ENCODE measurements at regions not wholly inside any gene's neighbourhood (a gene's known extent, or its start where the extent isn't known, plus 50 kb on each side); places are given as distances from the start of the nearest gene placed in this dataset.
"Not testable (repeated sequence)": the region's sequence is repeated elsewhere in the genome, so short reads cannot be mapped to it uniquely, and the experiment has no call there.

DNA sequence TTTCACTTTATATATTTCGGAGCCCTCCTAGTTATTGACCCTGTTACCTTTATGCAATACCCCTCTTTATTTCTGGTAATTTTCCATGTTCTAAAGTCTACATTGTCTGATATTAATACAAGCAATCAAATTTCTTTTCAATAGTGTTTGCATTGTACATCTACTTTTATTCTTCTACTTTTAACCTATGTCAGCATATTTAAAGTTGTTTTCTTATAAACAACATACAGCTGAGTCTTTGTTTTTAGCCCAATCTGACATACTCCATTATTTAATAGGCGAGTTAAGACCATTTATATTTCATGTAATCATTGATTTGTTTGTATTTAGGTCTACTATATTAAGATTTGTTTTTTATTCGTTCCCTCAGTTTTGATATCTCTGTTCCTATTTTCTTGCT, 108.5 kb upstream of the SPACA7 start:
- no peak overlapping the region for H3K4me3 ChIP-seq (ENCODE audit: low read depth, low read length)
- no peak for DNase-seq (ENCODE audit: low read depth)
- TF ChIP-seq, protein P1, sequence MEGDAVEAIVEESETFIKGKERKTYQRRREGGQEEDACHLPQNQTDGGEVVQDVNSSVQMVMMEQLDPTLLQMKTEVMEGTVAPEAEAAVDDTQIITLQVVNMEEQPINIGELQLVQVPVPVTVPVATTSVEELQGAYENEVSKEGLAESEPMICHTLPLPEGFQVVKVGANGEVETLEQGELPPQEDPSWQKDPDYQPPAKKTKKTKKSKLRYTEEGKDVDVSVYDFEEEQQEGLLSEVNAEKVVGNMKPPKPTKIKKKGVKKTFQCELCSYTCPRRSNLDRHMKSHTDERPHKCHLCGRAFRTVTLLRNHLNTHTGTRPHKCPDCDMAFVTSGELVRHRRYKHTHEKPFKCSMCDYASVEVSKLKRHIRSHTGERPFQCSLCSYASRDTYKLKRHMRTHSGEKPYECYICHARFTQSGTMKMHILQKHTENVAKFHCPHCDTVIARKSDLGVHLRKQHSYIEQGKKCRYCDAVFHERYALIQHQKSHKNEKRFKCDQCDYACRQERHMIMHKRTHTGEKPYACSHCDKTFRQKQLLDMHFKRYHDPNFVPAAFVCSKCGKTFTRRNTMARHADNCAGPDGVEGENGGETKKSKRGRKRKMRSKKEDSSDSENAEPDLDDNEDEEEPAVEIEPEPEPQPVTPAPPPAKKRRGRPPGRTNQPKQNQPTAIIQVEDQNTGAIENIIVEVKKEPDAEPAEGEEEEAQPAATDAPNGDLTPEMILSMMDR (IDR thresholded peaks at IDR 0.05; ENCODE audit: low read depth, low read length) = no peak
- TF ChIP-seq POLR2A (IDR thresholded peaks at IDR 0.05; ENCODE audit: extremely low read depth, insufficient read length) = no peak
- no peak for TF ChIP-seq MYC (IDR thresholded peaks at IDR 0.05; ENCODE audit: low read depth, low read length)
- TF ChIP-seq, protein P2, sequence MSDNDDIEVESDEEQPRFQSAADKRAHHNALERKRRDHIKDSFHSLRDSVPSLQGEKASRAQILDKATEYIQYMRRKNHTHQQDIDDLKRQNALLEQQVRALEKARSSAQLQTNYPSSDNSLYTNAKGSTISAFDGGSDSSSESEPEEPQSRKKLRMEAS (IDR thresholded peaks at IDR 0.05; ENCODE audit: low read depth, low read length) = no peak

DNA sequence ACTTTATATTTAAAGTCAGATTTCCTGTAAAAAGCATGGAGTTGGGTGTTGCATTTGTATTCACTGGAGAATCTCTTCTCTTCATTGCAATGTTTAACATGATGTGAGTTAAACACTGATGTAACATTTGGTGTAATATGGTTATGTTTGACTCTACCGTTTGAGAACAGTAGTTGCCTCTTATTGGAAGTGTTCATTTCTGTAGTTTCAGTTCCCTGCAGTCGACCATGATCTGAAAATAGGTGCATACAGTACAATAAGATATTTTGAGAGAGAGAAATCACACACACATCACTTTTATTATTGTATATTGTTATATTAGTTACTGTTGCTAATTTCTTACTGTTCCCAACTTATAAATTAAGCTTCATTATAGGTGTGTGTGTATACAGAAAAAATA, 105.2 kb upstream of the SPACA7 start:
- DNase-seq (ENCODE audit: low read depth) = no peak
- no peak overlapping the region for H3K4me3 ChIP-seq (ENCODE audit: low read depth, low read length)
- TF ChIP-seq POLR2A (IDR thresholded peaks at IDR 0.05; ENCODE audit: extremely low read depth, insufficient read length) (no peak), MYC (IDR thresholded peaks at IDR 0.05; ENCODE audit: low read depth, low read length) (no peak)
- TF ChIP-seq, protein P1 (IDR thresholded peaks at IDR 0.05; ENCODE audit: low read depth, low read length) = no peak
- TF ChIP-seq, protein P2 (IDR thresholded peaks at IDR 0.05; ENCODE audit: low read depth, low read length) = no peak

DNA sequence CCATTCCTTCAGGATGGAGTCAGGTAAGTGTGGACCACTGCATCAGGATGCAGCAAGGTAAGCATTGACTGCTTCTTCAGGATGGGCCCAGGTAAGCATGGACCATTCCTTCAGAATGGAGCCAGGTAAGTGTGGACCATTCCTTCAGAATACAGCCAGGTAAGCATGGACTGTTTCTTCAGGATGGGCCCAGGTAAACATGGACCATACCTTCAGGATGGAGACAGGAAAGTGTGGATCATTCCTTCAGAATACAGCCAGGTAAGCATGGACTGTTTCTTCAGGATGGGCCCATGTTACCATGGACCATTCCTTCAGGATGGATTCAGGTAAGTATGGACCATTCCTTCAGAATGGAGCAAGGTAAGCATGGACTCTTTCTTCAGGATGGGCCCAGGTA, 89.4 kb upstream of the SPACA7 start:
- not testable (repeated sequence) for H3K4me3 ChIP-seq (ENCODE audit: low read depth, low read length); DNase-seq (ENCODE audit: low read depth)

DNA sequence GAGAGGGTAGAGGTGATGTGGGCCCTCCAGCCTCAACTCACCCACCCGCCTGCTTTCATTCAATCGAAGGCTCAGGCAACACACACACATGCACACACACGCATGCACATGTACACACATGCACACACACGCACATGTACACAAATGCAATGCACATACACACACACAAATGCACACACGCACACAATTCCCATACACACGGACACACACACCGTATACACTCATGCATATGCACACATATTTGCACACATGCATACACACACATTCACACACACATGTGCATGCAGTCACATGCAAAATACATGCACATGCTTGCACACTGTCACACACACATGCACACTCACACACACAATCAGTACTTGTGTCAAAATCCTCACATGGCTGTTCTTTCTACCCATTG, 55.9 kb upstream of the SPACA7 start:
- no peak for TF ChIP-seq POLR2A (IDR thresholded peaks at IDR 0.05; ENCODE audit: extremely low read depth, insufficient read length)
- TF ChIP-seq, protein P2 (IDR thresholded peaks at IDR 0.05; ENCODE audit: low read depth, low read length) = no peak
- DNase-seq (ENCODE audit: low read depth) = no peak
- no peak overlapping the region for H3K4me3 ChIP-seq (ENCODE audit: low read depth, low read length)

DNA sequence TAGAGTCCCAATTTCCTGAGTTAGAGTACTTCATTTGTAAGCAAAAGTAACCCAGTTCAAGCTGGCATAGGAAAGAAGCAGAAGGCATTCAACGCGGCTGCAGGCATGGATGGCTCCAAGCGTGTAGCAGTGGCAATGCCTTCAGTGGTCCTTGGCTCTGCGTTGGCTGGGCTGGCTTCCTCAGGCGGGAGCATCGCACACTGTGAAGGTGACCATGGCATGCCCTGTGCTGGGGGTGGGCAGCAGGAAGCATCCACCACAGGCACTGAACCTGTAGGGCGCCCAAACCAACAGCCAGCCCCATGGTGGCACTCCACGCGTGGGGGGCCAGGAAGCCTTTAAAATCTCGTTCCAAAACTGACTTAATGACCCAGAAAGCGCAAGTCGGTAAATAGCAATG, 53.6 kb upstream of the SPACA7 start:
- no peak for DNase-seq (ENCODE audit: low read depth)
- TF ChIP-seq, protein P1 (IDR thresholded peaks at IDR 0.05; ENCODE audit: low read depth, low read length) = no peak
- H3K4me3 ChIP-seq (ENCODE audit: low read depth, low read length) = no peak overlapping the region

DNA sequence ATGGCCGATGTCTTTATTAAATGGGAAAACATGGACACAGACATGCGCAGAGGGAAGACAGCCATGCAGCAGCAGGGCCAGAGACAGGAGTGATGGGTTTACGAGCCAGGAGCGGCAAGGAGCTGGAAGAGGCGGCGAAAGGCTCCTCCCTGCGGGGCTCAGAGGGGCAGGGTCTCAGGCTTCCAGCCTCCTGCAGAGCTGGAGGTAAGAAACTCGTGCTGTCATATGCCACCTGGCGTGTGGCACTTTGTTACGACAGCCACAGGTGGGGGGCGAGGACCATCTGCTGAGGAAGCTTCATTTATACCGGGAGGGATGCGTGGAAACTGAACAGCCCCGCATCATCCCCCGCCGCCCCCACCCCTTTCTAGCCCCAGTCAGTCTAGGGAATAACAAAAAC, 52.0 kb upstream of the SPACA7 start:
- no peak overlapping the region for H3K4me3 ChIP-seq (ENCODE audit: low read depth, low read length)
- TF ChIP-seq, protein P1 (IDR thresholded peaks at IDR 0.05; ENCODE audit: low read depth, low read length) = no peak
- TF ChIP-seq, protein P2 (IDR thresholded peaks at IDR 0.05; ENCODE audit: low read depth, low read length) = no peak
- TF ChIP-seq MYC (IDR thresholded peaks at IDR 0.05; ENCODE audit: low read depth, low read length) (no peak), POLR2A (IDR thresholded peaks at IDR 0.05; ENCODE audit: extremely low read depth, insufficient read length) (no peak)
- DNase-seq (ENCODE audit: low read depth) = no peak

DNA sequence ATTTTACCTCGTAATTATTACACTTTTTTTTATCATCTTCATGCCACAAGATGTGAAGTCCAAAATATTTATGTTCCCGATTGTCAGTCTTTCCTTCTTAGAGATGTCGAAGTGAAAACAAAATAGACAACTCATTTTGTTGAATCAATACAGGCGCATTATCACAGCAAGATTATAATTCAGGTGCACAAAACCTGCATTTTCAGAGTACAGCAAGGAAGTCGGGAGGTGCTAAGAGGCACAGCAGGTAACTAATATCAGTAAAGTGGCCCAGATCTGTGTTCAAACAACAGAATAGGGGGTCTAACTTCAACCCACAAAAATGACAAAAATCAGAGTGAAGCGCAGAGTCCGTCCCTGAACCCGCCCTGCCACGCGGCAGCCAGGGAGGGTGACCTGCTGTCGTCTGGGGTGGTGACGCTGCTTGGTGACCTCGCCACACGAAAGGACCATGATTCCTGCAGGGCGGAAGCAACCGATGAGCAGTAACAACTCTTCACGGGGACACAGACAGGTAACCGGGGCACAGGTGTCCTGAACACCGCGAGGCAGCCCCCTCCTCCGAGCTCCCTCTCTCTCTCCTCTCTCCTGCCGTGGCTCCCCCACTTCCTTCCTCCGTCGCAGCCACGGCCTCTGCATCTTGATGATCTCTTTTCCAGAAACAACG, 50.9 kb upstream of the SPACA7 start:
- DNase-seq (ENCODE audit: low read depth) = no peak
- TF ChIP-seq, protein P2 (IDR thresholded peaks at IDR 0.05; ENCODE audit: low read depth, low read length) = no peak
- TF ChIP-seq POLR2A (IDR thresholded peaks at IDR 0.05; ENCODE audit: extremely low read depth, insufficient read length) = no peak
- TF ChIP-seq, protein P1 (IDR thresholded peaks at IDR 0.05; ENCODE audit: low read depth, low read length) = no peak
- TF ChIP-seq MYC (IDR thresholded peaks at IDR 0.05; ENCODE audit: low read depth, low read length) = no peak
- no peak overlapping the region for H3K4me3 ChIP-seq (ENCODE audit: low read depth, low read length)
